ENCODE measurements at regions not wholly inside any gene's neighbourhood (a gene's known extent, or its start where the extent isn't known, plus 50 kb on each side); places are given as distances from the start of the nearest gene placed in this dataset.

DNA sequence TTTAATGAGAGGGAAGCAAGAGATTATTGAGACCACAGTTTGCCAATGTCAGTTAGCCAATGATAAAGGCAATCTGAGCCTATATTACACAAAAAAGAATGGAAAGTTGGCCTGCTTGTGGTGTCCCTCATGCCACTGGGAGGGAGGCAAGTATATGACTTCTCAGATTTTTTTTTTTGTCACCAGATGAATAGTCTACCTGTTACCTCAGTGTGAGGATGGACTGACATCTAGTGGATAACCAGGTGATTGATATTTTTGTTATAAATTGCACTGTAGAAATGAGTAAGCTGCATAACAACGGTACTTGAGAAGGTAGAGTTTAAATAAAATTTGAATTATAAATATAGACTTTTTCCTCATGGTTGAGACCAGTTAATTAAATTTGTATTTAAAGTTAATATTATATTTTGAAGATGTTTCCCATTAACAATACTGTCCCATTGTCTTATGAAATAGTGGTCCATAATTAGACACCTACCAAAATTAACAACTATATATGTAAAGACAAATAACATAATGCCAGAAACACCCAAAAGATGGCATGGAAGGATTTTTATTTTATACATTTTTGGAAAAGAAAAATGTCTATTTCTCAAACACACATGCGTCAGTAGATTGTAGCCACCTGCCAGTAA lies 237.8 kb upstream of the GADL1 start (continued):
- TF ChIP-seq, protein P1, sequence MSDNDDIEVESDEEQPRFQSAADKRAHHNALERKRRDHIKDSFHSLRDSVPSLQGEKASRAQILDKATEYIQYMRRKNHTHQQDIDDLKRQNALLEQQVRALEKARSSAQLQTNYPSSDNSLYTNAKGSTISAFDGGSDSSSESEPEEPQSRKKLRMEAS (IDR thresholded peaks at IDR 0.05), result no peak; the same call in 1 of the 2 replicates
- TF ChIP-seq CEBPB (IDR thresholded peaks at IDR 0.05; ENCODE audit: low read depth) (no peak), SP1 (IDR thresholded peaks at IDR 0.05; ENCODE audit: low read depth) (no peak), SIN3A (IDR thresholded peaks at IDR 0.05; ENCODE audit: low read depth) (no peak)
- TF ChIP-seq, protein P2, sequence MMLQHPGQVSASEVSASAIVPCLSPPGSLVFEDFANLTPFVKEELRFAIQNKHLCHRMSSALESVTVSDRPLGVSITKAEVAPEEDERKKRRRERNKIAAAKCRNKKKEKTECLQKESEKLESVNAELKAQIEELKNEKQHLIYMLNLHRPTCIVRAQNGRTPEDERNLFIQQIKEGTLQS (IDR thresholded peaks at IDR 0.05), result no peak

DNA sequence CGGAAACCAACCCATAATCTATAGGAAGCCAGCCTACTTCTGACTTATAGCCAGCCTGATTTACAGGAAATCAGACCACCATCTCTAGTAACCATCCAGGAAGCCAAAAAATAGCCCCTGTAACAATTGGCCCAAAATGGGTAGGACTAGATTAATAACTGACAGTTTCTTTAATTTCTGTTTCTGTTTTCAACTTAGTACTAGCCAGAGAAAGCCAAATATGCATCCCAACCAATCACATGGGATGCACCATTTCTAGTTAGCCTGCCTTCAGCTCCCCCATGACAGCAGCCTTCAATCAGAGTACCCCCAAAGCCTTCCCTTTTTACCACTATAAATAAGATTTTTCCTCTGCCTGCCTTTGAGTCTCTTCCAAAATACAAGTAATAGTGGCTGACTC lies 239.1 kb upstream of the GADL1 start:
- Histone ChIP-seq H3K4me1 (ENCODE audit: control insufficient read depth in 1 of 2, insufficient read depth in 2 of 2, low read length in 2 of 2) (no peaks in the 10 kb centered on the region), H3K9me2 (ENCODE audit: insufficient read depth) (no peaks in the 10 kb centered on the region), H3K9me3 (ENCODE audit: control insufficient read depth in 1 of 2, insufficient read depth in 1 of 2, low read depth in 1 of 2, low read length in 2 of 2) (no peaks in the 10 kb centered on the region), H3K79me2 (ENCODE audit: insufficient read depth, low read length) (no peaks in the 10 kb centered on the region), H3K9ac (ENCODE audit: low read length) (no peak overlapping the region), H3K4me2 (ENCODE audit: low read length) (no peak overlapping the region), H3K36me3 (ENCODE audit: control insufficient read depth in 1 of 2, insufficient read depth in 2 of 2, low read length in 2 of 2) (no peaks in the 10 kb centered on the region), H3K27me3 (ENCODE audit: insufficient read depth, low read length) (no peaks in the 10 kb centered on the region), H3K27ac (ENCODE audit: low read depth, low read length) (no peak overlapping the region), H2AFZ (ENCODE audit: low read depth, low read length, poor library complexity, severe bottlenecking) (no peak overlapping the region), H3K4me3 (replicated peaks in 1 of 2; ENCODE audit: low read depth in 1 of 2, low read length in 2 of 2) (no peak overlapping the region), H4K20me1 (ENCODE audit: insufficient read depth) (no peaks in the 10 kb centered on the region)
- TF ChIP-seq POLR2A (IDR thresholded peaks at IDR 0.05; ENCODE audit: borderline replicate concordance, extremely low read depth, insufficient read depth, insufficient read length) (no peak), ZNF274 (IDR thresholded peaks at IDR 0.05; ENCODE audit: low read depth, low read length) (no peak), RAD21 (IDR thresholded peaks at IDR 0.05; ENCODE audit: low read depth) (no peak), SRF (IDR thresholded peaks at IDR 0.05; ENCODE audit: low read depth) (no peak), SP1 (IDR thresholded peaks at IDR 0.05; ENCODE audit: low read depth) (no peak), JUND (IDR thresholded peaks at IDR 0.05) (no peak), EZH2 (IDR thresholded peaks at IDR 0.05) (no peak), SIN3A (IDR thresholded peaks at IDR 0.05; ENCODE audit: low read depth) (no peak), CEBPB (IDR thresholded peaks at IDR 0.05; ENCODE audit: low read depth) (no peak), ELF1 (IDR thresholded peaks at IDR 0.05; ENCODE audit: borderline replicate concordance, low read depth) (no peak), TCF7L2 (IDR thresholded peaks at IDR 0.05; ENCODE audit: borderline replicate concordance, extremely low read depth, insufficient read depth, insufficient read length) (no peak), YY1 (IDR thresholded peaks at IDR 0.05; ENCODE audit: extremely low read depth, insufficient replicate concordance, low read depth, low read length) (no peak), EGR1 (IDR thresholded peaks at IDR 0.05; ENCODE audit: low read depth) (no peak), CBX3 (IDR thresholded peaks at IDR 0.05; ENCODE audit: low read depth) (no peak)
- TF ChIP-seq, protein P2 (IDR thresholded peaks at IDR 0.05), result no peak
- TF ChIP-seq, protein P1 (IDR thresholded peaks at IDR 0.05), result no peak
- POLR2A ChIA-PET, result no interaction called here
- DNase-seq (ENCODE audit: low read depth, low spot score), result no peak
- CTCF ChIA-PET, result no interaction called here
- no peak for ATAC-seq
- intact Hi-C loops (cut with micrococcal nuclease), result loop anchor here (5.0 kb wide), 2 partner anchors 161 to 1121 kb away; no protein-coding TSS in a partner anchor
- no TSS peak for BruUV-seq (replicated peaks)
- RAD21 ChIA-PET (ENCODE audit: low non-redundant PET in 1 of 2, low total read pairs in 2 of 2, uncharacterized antibody in 2 of 2, unreplicated experiment in 2 of 2), result no interaction called here

Measured in HCT116 (cell line).